GM18520 (cell line): ENCODE measurements at regions not wholly inside any gene's neighbourhood (a gene's known extent, or its start where the extent isn't known, plus 50 kb on each side); places are given as distances from the start of the nearest gene placed in this dataset.

Experiments used
- ATAC-seq: cut with Tn5 transposase; IDR thresholded peaks from one replicate; pipeline ENCODE4 v1.9.1; 2021; ENCODE audit not compliant: unreplicated experiment

- no peak for ATAC-seq
Observed at GRCh38 chr16:86016201-86016965, 117.4 kb downstream of the IRF8 start.

DNA sequence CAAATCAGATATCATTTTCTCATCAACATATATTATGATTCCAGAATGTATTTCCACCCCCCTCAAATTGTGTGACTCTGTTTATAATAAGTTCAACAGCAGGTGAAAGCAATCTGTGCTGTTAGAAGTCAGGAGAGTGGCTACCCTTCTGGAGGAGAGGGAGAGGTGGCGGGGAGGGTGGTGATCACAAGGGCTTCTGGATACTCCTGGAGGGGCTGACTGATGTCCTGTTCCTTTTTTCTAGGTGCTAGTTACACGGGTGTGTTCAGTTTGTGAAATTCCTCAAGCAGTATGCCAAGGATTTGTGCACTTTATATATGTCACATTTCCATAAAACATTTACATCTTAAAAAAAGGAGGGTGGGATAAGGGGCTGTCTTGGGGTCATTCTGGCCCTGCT is 119.1 kb downstream of the IRF8 start:
- ATAC-seq = no peak

GRCh38 chr16:86018487-86018886 is 119.5 kb downstream of the IRF8 start:
- no peak for ATAC-seq

DNA sequence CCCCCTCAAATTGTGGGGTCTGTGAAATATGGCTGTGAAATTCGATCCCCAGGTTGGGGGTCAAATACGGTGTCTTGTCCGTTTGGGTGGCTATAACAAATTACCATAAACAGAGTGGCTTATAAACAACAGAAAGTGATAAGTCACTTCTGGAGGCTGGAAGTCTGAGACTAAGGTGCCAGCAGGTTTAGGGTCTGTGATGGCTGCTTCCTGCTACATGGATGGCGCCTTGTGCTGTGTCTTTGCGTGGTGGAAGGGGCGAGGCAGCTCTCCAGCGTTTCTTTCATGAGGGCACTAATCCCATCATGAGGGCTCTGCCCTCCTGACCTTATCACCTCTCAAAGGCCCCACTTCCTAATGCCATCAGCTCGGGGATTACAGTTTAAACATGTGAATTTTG is 120.0 kb downstream of the IRF8 start:
- no peak for ATAC-seq

DNA sequence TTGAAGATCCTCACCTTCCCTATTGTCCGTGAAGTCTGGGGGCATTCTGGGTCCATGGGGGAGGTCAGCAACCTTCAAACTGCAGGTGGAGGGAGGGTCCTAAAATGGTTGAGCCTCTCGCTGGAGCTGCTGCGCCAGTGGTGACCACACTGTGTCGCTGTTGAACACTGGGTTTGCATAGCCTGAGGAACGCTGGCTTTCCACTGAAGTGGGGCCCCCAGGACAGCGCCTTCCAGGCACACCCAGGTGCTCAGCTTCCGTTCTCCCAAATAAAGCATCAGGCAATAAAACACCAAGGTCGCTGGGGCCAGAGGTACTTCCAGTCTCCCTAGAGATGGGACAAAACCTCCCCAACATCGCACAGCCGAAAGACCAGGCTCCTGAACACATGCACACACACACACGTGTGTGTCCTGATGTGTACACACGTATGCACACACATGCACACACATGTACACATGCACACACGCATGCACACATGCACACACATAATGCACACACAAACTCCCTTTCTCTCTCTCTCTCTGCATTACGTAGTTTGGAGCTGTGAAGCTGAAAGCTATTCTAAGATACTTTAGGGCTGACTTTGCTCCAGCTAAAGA is 120.6 kb downstream of the IRF8 start:
- ATAC-seq = no peak

GRCh38 chr16:86020971-86021370 is 122.0 kb downstream of the IRF8 start:
- no peak for ATAC-seq

DNA sequence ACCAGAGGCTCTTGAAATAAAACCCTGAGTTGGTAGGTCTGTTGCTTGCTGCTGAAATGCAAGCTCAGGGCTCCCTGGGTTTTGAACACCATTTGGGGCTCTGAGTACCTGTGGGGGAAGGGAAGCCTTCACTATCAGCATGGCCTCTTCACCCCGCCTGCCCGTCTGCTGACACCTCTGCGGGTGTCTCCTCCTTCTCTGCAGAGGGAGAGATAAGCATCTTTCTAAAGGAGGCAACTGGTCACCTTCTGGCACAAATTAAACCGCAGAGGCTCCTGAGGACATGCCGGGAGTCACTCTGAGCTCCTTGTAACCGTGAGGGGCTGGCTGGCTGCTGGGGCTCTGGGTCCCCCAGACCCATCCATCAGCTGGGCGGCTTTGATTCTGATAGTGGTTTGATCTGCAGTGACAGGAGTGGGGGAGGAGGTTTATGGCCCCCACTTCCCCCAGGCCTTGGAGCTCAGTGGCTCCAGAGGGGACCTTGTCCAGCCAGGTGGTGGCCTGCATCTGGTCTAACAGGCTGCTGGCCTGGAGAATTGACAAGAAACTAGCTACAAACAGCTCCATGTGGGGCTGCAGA is 123.5 kb downstream of the IRF8 start:
- ATAC-seq = no peak

- ATAC-seq = no peak
Observed at GRCh38 chr16:86024210-86024609, 125.2 kb downstream of the IRF8 start.

DNA sequence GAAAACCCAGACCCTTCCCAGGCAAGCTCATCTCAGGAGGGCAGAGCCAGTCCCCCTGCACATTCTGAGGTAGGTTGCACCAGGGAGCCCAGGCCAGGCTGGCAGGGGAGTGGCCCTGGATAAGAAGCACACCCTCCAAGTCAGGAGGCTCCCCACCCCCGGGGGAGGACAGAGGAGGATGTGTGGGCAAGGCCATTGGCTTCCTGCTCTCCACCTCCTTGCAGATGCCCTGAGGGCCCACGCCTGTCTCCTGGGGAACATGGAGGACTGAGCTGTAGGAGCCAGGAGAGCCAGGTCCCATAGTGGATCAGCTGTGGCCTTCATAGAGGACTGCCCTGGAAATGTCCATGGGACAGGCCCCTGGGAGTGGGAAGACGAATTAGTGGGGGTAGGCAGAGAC is 126.7 kb downstream of the IRF8 start:
- ATAC-seq = no peak

DNA sequence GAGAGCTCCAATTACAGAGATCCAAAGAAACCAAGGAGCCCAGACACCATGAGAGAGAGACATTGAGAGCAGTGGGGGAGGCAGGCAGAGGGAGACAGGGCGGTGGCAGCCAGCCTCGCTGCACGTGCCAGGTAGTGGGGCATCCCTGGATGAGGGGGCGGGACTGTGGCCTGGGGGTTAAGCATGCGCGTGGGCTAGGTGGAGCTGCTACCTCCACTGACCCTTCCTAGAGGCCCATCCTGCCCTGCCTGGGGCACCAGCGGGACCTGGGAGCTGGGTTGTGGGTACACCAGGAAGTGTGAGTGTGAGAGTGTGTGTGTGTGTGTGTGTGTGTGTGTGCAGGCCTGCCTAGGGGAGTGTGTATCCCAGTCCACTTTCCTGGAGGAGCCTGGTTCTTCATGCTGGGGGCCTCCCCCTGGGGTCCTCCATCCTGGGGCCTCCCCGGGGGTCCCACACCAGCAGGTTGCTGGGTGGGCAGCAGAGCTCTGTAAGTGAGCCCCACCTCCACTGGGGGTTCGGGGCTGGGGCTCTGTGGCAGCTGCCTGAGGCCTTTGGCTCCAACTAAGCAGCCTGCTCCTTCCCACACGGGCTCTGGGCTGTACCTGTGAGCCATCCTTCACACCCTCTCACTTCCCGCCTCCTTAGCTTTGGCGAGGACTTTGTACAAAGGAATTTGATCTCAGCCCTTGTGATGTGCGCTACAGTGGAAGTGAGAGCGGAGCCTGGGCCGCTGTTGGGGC is 127.4 kb downstream of the IRF8 start:
- no peak for ATAC-seq

- no peak for ATAC-seq
Observed at GRCh38 chr16:86026916-86027315, 128.0 kb downstream of the IRF8 start.

GRCh38 chr16:86027373-86028126 is 128.6 kb downstream of the IRF8 start:
- ATAC-seq = no peak

GRCh38 chr16:86029131-86029741 is 130.3 kb downstream of the IRF8 start:
- no peak for ATAC-seq

DNA sequence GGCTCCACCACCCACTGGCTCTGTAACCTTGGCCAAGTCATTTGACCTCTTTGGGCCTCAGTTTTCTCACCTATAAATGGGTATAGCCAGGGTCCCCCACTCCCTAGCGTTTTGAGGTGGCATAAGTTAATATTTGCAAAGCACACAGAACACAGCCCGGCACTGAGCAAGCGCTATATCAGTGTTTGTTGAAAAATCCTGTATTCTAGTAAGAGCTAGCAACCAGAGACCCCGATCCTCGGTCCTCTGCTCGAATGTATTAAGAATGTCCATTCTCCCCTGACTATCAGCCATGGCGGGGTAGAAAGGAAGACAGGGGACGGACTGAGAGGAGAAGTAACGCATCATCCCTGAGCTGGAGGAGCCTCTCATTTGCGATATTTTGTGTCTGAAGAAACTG is 131.2 kb downstream of the IRF8 start:
- ATAC-seq = no peak

DNA sequence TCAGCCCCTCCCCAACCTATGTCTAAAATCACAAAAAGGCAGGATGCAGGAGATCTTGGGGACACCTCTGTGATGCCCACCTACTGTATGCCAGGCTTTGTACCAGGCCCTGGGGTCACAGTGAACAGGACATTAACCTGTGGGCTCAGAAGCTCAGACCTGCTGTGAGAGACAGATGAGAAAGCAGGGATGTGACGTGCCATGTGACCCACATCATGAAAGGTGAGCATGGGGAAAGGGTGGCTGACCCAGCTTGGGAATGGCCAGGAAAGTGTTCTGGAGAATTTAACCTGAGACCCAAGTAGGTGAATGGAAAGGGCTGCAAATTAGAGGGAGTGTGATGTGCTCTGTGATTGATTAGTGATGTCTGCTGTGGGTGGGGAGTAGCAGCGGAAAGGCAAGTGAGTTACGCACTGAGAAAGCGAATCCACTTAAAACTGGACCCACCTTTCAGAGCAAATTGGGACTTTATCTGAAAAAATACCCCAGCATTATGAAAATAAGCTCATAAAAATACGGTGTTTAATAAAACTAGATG is 132.2 kb downstream of the IRF8 start:
- ATAC-seq = no peak

GRCh38 chr16:86033016-86033474 is 134.1 kb downstream of the IRF8 start:
- no peak for ATAC-seq

GRCh38 chr16:86033971-86034370 is 135.0 kb downstream of the IRF8 start:
- ATAC-seq = no peak

- no peak for ATAC-seq
Observed at GRCh38 chr16:86034421-86034919, 135.5 kb downstream of the IRF8 start.

DNA sequence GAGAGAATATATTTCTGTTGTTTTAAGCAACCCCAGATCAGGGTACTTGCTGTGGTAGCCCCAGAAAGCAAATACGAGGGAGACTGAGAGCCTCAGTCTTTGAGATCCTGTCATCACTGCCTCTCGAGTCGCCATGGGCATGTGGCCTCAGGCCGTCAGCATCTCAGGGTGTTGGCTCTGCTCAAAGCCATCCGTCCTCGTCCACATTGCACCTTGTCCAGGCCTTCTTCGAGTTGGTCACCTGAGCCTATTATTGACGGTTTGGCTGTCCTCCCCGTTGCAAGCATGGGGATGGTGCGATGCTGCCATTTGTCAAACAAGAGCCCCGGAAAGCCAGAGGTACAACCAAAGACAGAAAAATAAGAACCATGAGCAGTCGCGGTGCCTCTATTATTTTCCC is 136.9 kb downstream of the IRF8 start:
- no peak for ATAC-seq
